CD14-positive monocyte (primary cell): ENCODE measurements at regions not wholly inside any gene's neighbourhood (a gene's known extent, or its start where the extent isn't known, plus 50 kb on each side); places are given as distances from the start of the nearest gene placed in this dataset.

Experiments used
- DNase-seq, 3 donors: peaks; one replicate each; pipeline ENCODE4 v3.0.0-alpha.2; 2011 to 2022
- H2AFZ ChIP-seq: 2 replicates; pipeline ENCODE4 v1.6.0; 2012; ENCODE audit warnings: mild to moderate bottlenecking, low read depth, low read length, inconsistent platforms; ENCODE audit not compliant: insufficient read depth, poor library complexity, severe bottlenecking
- H3K27ac ChIP-seq, 2 donors: 1 replicate in 1 of 2; 2 replicates in 1 of 2; pipeline ENCODE4 v1.5.1; 2012 to 2013; ENCODE audit warnings: low read length in 2 of 2, control low read depth in 1 of 2, inconsistent platforms in 1 of 2, low read depth in 1 of 2, mild to moderate bottlenecking in 1 of 2
- H3K27me3 ChIP-seq, 2 donors: one replicate each; pipeline versions ENCODE4 v1.6.0 to v1.6.1; 2011 to 2013; ENCODE audit warnings: low read length in 2 of 2; ENCODE audit not compliant: control insufficient read depth in 2 of 2, insufficient read depth in 2 of 2
- H3K36me3 ChIP-seq, 2 donors: replicated peaks in 1 of 2; 1 replicate in 1 of 2; 2 replicates in 1 of 2; pipeline versions ENCODE4 v1.5.1 to v1.6.1; 2012 to 2013; ENCODE audit warnings: low read length in 2 of 2, control low read depth in 1 of 2, inconsistent platforms in 1 of 2, mild to moderate bottlenecking in 1 of 2; ENCODE audit not compliant: insufficient read depth in 2 of 2, control insufficient read depth in 1 of 2
- H3K4me1 ChIP-seq, 2 donors: 1 replicate in 1 of 2; 2 replicates in 1 of 2; pipeline versions ENCODE4 v1.5.1 to v1.6.1; 2012 to 2013; ENCODE audit warnings: low read length in 2 of 2, control low read depth in 1 of 2, inconsistent platforms in 1 of 2, mild to moderate bottlenecking in 1 of 2, moderate library complexity in 1 of 2; ENCODE audit not compliant: insufficient read depth in 2 of 2, control insufficient read depth in 1 of 2
- H3K4me2 ChIP-seq: replicated peaks from 2 replicates; pipeline ENCODE3; 2012; ENCODE audit warnings: low read length, moderate library complexity, mild to moderate bottlenecking; ENCODE audit not compliant: poor library complexity, severe bottlenecking; ENCODE audit errors: extremely low read depth
- H3K4me3 ChIP-seq, 3 experiments: fragments of 200-600 bp in 1 of 3; sonication (generic) in 1 of 3; replicated peaks in 1 of 3; 1 replicate in 2 of 3; 2 replicates in 1 of 3; pipeline ENCODE4 v1.5.1; 2011 to 2013; ENCODE audit warnings: low read length in 3 of 3, mild to moderate bottlenecking in 3 of 3, control low read depth in 2 of 3, low read depth in 2 of 3, inconsistent platforms in 1 of 3, moderate library complexity in 1 of 3
- H3K79me2 ChIP-seq: 2 replicates; pipeline ENCODE4 v1.6.0; 2012; ENCODE audit warnings: mild to moderate bottlenecking, control low read depth, inconsistent platforms, low read length, moderate library complexity; ENCODE audit not compliant: insufficient read depth
- H3K9ac ChIP-seq: 2 replicates; pipeline ENCODE4 v1.6.0; 2017; ENCODE audit warnings: low read length, mild to moderate bottlenecking; ENCODE audit not compliant: insufficient read depth, poor library complexity, severe bottlenecking
- H3K9me3 ChIP-seq, 2 donors: replicated peaks in 1 of 2; 1 replicate in 1 of 2; 2 replicates in 1 of 2; pipeline versions ENCODE4 v1.5.1 to v1.6.1; 2012 to 2013; ENCODE audit warnings: low read length in 2 of 2, control low read depth in 1 of 2; ENCODE audit not compliant: control insufficient read depth in 1 of 2, insufficient read depth in 1 of 2
- H4K20me1 ChIP-seq: 2 replicates; pipeline ENCODE4 v1.6.0; 2012; ENCODE audit warnings: mild to moderate bottlenecking, low read length, control low read depth, moderate library complexity; ENCODE audit not compliant: insufficient read depth
- H3K27ac Mint-ChIP-seq, 7 donors: one replicate each; pipeline ENCODE4 v1.8.0; 2020; ENCODE audit warnings: mild to moderate bottlenecking in 7 of 7, mixed read lengths in 7 of 7, moderate library complexity in 6 of 7, inconsistent platforms in 2 of 7
- H3K27me3 Mint-ChIP-seq, 3 donors: one replicate each; pipeline ENCODE4 v1.8.0; 2021 to 2022; ENCODE audit warnings: low read depth in 3 of 3, mild to moderate bottlenecking in 3 of 3, mixed read lengths in 3 of 3, moderate library complexity in 3 of 3, inconsistent platforms in 1 of 3
- H3K36me3 Mint-ChIP-seq, 2 donors: one replicate each; pipeline ENCODE4 v1.8.0; 2020; ENCODE audit warnings: mixed read lengths in 2 of 2, inconsistent platforms in 1 of 2, mild to moderate bottlenecking in 1 of 2
- H3K4me1 Mint-ChIP-seq: one replicate; pipeline ENCODE4 v1.8.0; 2020; ENCODE audit warnings: mild to moderate bottlenecking, mixed read lengths
- H3K4me3 Mint-ChIP-seq, 2 donors: one replicate each; pipeline ENCODE4 v1.8.0; 2020; ENCODE audit warnings: mild to moderate bottlenecking in 2 of 2, mixed read lengths in 2 of 2, moderate library complexity in 1 of 2
- H3K9me3 Mint-ChIP-seq, 7 donors: one replicate each; pipeline ENCODE4 v1.8.0; 2020 to 2022; ENCODE audit warnings: mixed read lengths in 7 of 7, mild to moderate bottlenecking in 6 of 7, moderate library complexity in 6 of 7, inconsistent platforms in 2 of 7
- WGBS: methylation state at CpG from one replicate; pipeline ENCODE4 v1.1.5; 2013; ENCODE audit warnings: missing lambda C conversion rate; ENCODE audit not compliant: insufficient coverage; 5-methylcytosine and 5-hydroxymethylcytosine counted together
- intact Hi-C, 2 donors: fragments of 100-400 bp; cut with micrococcal nuclease; formaldehyde crosslinking; loops; one replicate each; pipeline versions ENCODE4 v1.15.0 to v1.15.1; 2023
- TF ChIP-seq, protein P1 (sequence below): fragments of 200-600 bp; IDR thresholded peaks from one replicate; pipeline ENCODE4 v1.8.0; 2022; ENCODE audit warnings: antibody characterized with exemption, mild to moderate bottlenecking

DNA sequence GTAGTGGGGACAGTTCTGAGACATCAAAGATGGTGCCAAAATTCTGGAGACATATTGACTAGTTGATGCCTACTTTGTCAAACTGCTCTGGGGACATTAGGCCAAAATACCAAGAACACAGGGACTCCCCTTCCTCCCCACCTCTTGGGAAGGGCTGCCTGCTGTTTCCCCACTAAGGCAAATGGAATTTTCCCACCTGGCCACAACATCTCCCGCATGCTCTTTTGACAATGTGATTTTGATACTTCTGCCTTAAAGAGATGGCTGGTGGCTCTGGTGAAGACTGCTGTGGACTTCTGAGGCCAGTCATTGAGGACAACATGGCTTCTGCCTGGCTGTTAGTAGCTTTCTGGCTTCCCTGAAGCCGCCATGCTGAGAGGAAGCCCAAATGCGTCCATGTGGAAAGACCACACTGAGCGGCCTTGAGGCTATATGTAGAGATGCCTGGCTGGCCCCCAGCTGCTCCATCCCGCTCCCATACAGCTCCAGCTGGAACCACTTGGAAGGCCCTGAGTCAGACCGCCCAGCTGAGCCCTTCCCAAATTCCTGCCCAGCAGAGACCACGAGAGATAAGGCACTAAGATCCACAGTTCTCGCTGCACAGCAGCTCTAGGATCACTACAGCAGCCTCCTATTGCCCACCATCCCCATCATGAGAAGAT is 226.7 kb downstream of the SYK start:
- Mint-ChIP-seq H3K4me3 (no peak overlapping the region), H3K4me1 (no peaks in the 10 kb centered on the region), H3K27ac (no peak overlapping the region), H3K27me3 (peaks cover 2 to 8% (median 5%) of the 10 kb centered on the region in 3 donors), H3K36me3 (no peaks in the 10 kb centered on the region), H3K9me3 (peaks cover 0 to 6% (median 2%) of the 10 kb centered on the region in 7 donors)
- no peak for DNase-seq
- no peak overlapping the region for H3K4me3 ChIP-seq
- no peaks in the 10 kb centered on the region for H3K36me3 ChIP-seq
- no peaks in the 10 kb centered on the region for H3K4me1 ChIP-seq
- no peak overlapping the region for H3K4me2 ChIP-seq
- H2AFZ ChIP-seq = no peak overlapping the region
- TF ChIP-seq, protein P1, sequence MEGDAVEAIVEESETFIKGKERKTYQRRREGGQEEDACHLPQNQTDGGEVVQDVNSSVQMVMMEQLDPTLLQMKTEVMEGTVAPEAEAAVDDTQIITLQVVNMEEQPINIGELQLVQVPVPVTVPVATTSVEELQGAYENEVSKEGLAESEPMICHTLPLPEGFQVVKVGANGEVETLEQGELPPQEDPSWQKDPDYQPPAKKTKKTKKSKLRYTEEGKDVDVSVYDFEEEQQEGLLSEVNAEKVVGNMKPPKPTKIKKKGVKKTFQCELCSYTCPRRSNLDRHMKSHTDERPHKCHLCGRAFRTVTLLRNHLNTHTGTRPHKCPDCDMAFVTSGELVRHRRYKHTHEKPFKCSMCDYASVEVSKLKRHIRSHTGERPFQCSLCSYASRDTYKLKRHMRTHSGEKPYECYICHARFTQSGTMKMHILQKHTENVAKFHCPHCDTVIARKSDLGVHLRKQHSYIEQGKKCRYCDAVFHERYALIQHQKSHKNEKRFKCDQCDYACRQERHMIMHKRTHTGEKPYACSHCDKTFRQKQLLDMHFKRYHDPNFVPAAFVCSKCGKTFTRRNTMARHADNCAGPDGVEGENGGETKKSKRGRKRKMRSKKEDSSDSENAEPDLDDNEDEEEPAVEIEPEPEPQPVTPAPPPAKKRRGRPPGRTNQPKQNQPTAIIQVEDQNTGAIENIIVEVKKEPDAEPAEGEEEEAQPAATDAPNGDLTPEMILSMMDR = no peak
- no peaks in the 10 kb centered on the region for H3K79me2 ChIP-seq
- no peak overlapping the region for H3K9ac ChIP-seq
- no peaks in the 10 kb centered on the region for H4K20me1 ChIP-seq
- H3K27me3 ChIP-seq = no peaks in the 10 kb centered on the region
- no peaks in the 10 kb centered on the region for H3K9me3 ChIP-seq
- 94% methylated on average over 5 of the region's 8 CpGs for WGBS
- intact Hi-C loops = no loop called here
- no peak overlapping the region for H3K27ac ChIP-seq

DNA sequence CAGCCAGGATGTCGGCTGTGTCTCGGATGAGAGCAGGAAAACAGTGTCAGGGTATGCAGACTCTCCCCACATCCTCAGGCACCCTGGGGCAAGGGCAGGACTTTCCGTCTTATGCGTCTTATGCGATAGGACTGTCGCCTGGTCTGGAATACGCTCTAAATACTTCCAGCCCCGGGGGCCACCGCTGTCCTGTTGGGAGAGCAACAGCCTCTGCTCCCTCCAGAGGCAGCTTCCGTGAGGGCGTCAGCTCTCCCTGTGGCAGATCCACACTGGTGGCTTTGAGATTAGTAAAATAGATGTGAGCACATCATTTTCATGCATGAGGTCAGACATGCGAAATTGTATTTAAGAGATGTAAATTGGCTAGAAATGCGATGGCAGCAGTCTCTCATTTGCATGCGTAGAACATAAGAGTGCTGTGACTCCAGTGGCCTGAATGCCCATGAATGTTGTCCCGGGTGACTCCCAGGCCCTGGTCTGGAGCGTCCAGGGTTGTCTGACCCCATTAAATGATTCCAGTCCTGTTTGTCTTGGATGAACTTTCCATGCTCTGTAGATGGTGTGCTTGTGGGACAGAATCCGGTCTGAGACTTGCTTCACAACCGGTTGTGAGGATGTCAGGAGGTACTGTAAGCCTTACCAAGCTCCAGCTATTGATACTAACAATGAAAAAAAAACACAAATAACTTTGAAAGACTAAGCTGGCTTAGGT is 228.2 kb downstream of the SYK start:
- Histone ChIP-seq H2AFZ (no peak overlapping the region), H3K36me3 (no peaks in the 10 kb centered on the region), H3K4me2 (no peak overlapping the region), H3K9me3 (no peaks in the 10 kb centered on the region), H3K27ac (no peak overlapping the region), H3K27me3 (no peaks in the 10 kb centered on the region), H3K4me3 (no peak overlapping the region), H4K20me1 (no peaks in the 10 kb centered on the region), H3K4me1 (no peaks in the 10 kb centered on the region), H3K9ac (no peak overlapping the region), H3K79me2 (no peaks in the 10 kb centered on the region)
- TF ChIP-seq, protein P1 = no peak
- H3K36me3 Mint-ChIP-seq = no peaks in the 10 kb centered on the region
- no peaks in the 10 kb centered on the region for H3K4me1 Mint-ChIP-seq
- no peak for DNase-seq
- no peak overlapping the region for H3K4me3 Mint-ChIP-seq
- H3K27me3 Mint-ChIP-seq = peaks cover 0 to 8% (median 5%) of the 10 kb centered on the region in 3 donors
- intact Hi-C loops = loop anchor here (10.0 kb wide), 2 partner anchors 405 to 655 kb away; no protein-coding TSS in a partner anchor
- H3K9me3 Mint-ChIP-seq = peaks cover 0 to 6% (median 2%) of the 10 kb centered on the region in 7 donors
- WGBS = 97% methylated on average over 15 of the region's 18 CpGs
- no peak overlapping the region for H3K27ac Mint-ChIP-seq
